CD14-positive monocyte (primary cell): ENCODE measurements at regions not wholly inside any gene's neighbourhood (a gene's known extent, or its start where the extent isn't known, plus 50 kb on each side); places are given as distances from the start of the nearest gene placed in this dataset.

ENCODE experiments used
- DNase-seq, 3 donors: peaks; one replicate each; pipeline ENCODE4 v3.0.0-alpha.2; 2011 to 2022
- H2AFZ ChIP-seq: 2 replicates; pipeline ENCODE4 v1.6.0; 2012; ENCODE audit warnings: mild to moderate bottlenecking, low read depth, low read length, inconsistent platforms; ENCODE audit not compliant: insufficient read depth, poor library complexity, severe bottlenecking
- H3K27ac ChIP-seq, 2 donors: 1 replicate in 1 of 2; 2 replicates in 1 of 2; pipeline ENCODE4 v1.5.1; 2012 to 2013; ENCODE audit warnings: low read length in 2 of 2, control low read depth in 1 of 2, inconsistent platforms in 1 of 2, low read depth in 1 of 2, mild to moderate bottlenecking in 1 of 2
- H3K27me3 ChIP-seq, 2 donors: one replicate each; pipeline versions ENCODE4 v1.6.0 to v1.6.1; 2011 to 2013; ENCODE audit warnings: low read length in 2 of 2; ENCODE audit not compliant: control insufficient read depth in 2 of 2, insufficient read depth in 2 of 2
- H3K36me3 ChIP-seq, 2 donors: replicated peaks in 1 of 2; 1 replicate in 1 of 2; 2 replicates in 1 of 2; pipeline versions ENCODE4 v1.5.1 to v1.6.1; 2012 to 2013; ENCODE audit warnings: low read length in 2 of 2, control low read depth in 1 of 2, inconsistent platforms in 1 of 2, mild to moderate bottlenecking in 1 of 2; ENCODE audit not compliant: insufficient read depth in 2 of 2, control insufficient read depth in 1 of 2
- H3K4me1 ChIP-seq, 2 donors: 1 replicate in 1 of 2; 2 replicates in 1 of 2; pipeline versions ENCODE4 v1.5.1 to v1.6.1; 2012 to 2013; ENCODE audit warnings: low read length in 2 of 2, control low read depth in 1 of 2, inconsistent platforms in 1 of 2, mild to moderate bottlenecking in 1 of 2, moderate library complexity in 1 of 2; ENCODE audit not compliant: insufficient read depth in 2 of 2, control insufficient read depth in 1 of 2
- H3K4me2 ChIP-seq: replicated peaks from 2 replicates; pipeline ENCODE3; 2012; ENCODE audit warnings: low read length, moderate library complexity, mild to moderate bottlenecking; ENCODE audit not compliant: poor library complexity, severe bottlenecking; ENCODE audit errors: extremely low read depth
- H3K4me3 ChIP-seq, 3 experiments: fragments of 200-600 bp in 1 of 3; sonication (generic) in 1 of 3; replicated peaks in 1 of 3; 1 replicate in 2 of 3; 2 replicates in 1 of 3; pipeline ENCODE4 v1.5.1; 2011 to 2013; ENCODE audit warnings: low read length in 3 of 3, mild to moderate bottlenecking in 3 of 3, control low read depth in 2 of 3, low read depth in 2 of 3, inconsistent platforms in 1 of 3, moderate library complexity in 1 of 3
- H3K79me2 ChIP-seq: 2 replicates; pipeline ENCODE4 v1.6.0; 2012; ENCODE audit warnings: mild to moderate bottlenecking, control low read depth, inconsistent platforms, low read length, moderate library complexity; ENCODE audit not compliant: insufficient read depth
- H3K9ac ChIP-seq: 2 replicates; pipeline ENCODE4 v1.6.0; 2017; ENCODE audit warnings: low read length, mild to moderate bottlenecking; ENCODE audit not compliant: insufficient read depth, poor library complexity, severe bottlenecking
- H3K9me3 ChIP-seq, 2 donors: replicated peaks in 1 of 2; 1 replicate in 1 of 2; 2 replicates in 1 of 2; pipeline versions ENCODE4 v1.5.1 to v1.6.1; 2012 to 2013; ENCODE audit warnings: low read length in 2 of 2, control low read depth in 1 of 2; ENCODE audit not compliant: control insufficient read depth in 1 of 2, insufficient read depth in 1 of 2
- H4K20me1 ChIP-seq: 2 replicates; pipeline ENCODE4 v1.6.0; 2012; ENCODE audit warnings: mild to moderate bottlenecking, low read length, control low read depth, moderate library complexity; ENCODE audit not compliant: insufficient read depth
- H3K27ac Mint-ChIP-seq, 7 donors: one replicate each; pipeline ENCODE4 v1.8.0; 2020; ENCODE audit warnings: mild to moderate bottlenecking in 7 of 7, mixed read lengths in 7 of 7, moderate library complexity in 6 of 7, inconsistent platforms in 2 of 7
- H3K27me3 Mint-ChIP-seq, 3 donors: one replicate each; pipeline ENCODE4 v1.8.0; 2021 to 2022; ENCODE audit warnings: low read depth in 3 of 3, mild to moderate bottlenecking in 3 of 3, mixed read lengths in 3 of 3, moderate library complexity in 3 of 3, inconsistent platforms in 1 of 3
- H3K36me3 Mint-ChIP-seq, 2 donors: one replicate each; pipeline ENCODE4 v1.8.0; 2020; ENCODE audit warnings: mixed read lengths in 2 of 2, inconsistent platforms in 1 of 2, mild to moderate bottlenecking in 1 of 2
- H3K4me1 Mint-ChIP-seq: one replicate; pipeline ENCODE4 v1.8.0; 2020; ENCODE audit warnings: mild to moderate bottlenecking, mixed read lengths
- H3K4me3 Mint-ChIP-seq, 2 donors: one replicate each; pipeline ENCODE4 v1.8.0; 2020; ENCODE audit warnings: mild to moderate bottlenecking in 2 of 2, mixed read lengths in 2 of 2, moderate library complexity in 1 of 2
- H3K9me3 Mint-ChIP-seq, 7 donors: one replicate each; pipeline ENCODE4 v1.8.0; 2020 to 2022; ENCODE audit warnings: mixed read lengths in 7 of 7, mild to moderate bottlenecking in 6 of 7, moderate library complexity in 6 of 7, inconsistent platforms in 2 of 7
- CTCF ChIP-seq: fragments of 200-600 bp; IDR thresholded peaks from one replicate; pipeline ENCODE4 v1.8.0; 2022; ENCODE audit warnings: antibody characterized with exemption, mild to moderate bottlenecking
- WGBS: methylation state at CpG from one replicate; pipeline ENCODE4 v1.1.5; 2013; ENCODE audit warnings: missing lambda C conversion rate; ENCODE audit not compliant: insufficient coverage; 5-methylcytosine and 5-hydroxymethylcytosine counted together
- intact Hi-C, 2 donors: fragments of 100-400 bp; cut with micrococcal nuclease; formaldehyde crosslinking; loops; one replicate each; pipeline versions ENCODE4 v1.15.0 to v1.15.1; 2023

DNA sequence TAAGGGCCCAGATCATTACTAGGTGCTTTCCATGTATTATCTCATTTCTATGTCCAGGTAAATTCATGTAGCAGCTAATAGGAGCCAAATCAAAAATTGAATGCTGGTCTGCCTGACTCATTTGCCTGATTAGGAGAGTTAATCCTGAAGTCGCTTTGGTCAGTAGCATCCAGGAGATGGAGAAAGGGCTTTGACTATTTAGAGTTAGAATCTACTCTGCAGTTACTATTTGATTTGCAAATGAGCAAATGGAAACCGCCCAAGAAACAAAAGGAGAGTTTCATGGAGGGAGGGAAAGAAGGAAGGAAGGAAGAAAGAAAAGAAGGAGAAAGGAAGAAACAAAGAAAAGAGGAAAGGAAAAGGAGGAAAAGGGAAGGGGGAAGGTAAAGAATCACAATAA is 539.6 kb upstream of the MMS22L start:
- Mint-ChIP-seq H3K36me3 (no peaks in the 10 kb centered on the region), H3K27me3 (no peaks in the 10 kb centered on the region), H3K4me1 (no peaks in the 10 kb centered on the region), H3K9me3 (peaks cover 0 to 2% (median 0%) of the 10 kb centered on the region in 7 donors), H3K27ac (no peak overlapping the region), H3K4me3 (no peak overlapping the region)
- Histone ChIP-seq H3K27ac (no peak overlapping the region), H2AFZ (no peak overlapping the region), H3K4me3 (no peak overlapping the region), H3K4me2 (no peak overlapping the region), H3K4me1 (no peaks in the 10 kb centered on the region), H3K9ac (no peak overlapping the region), H3K79me2 (no peaks in the 10 kb centered on the region), H3K27me3 (no peaks in the 10 kb centered on the region), H3K9me3 (no peaks in the 10 kb centered on the region), H4K20me1 (no peaks in the 10 kb centered on the region), H3K36me3 (no peaks in the 10 kb centered on the region)
- DNase-seq: no peak
- intact Hi-C loops: no loop called here
- 60% methylated on average over 2 of the region's 2 CpGs for WGBS
- no peak for TF ChIP-seq CTCF

GRCh38 chr6:97841763-97842162 is 558.7 kb upstream of the MMS22L start:
- H4K20me1 ChIP-seq: no peaks in the 10 kb centered on the region
- H2AFZ ChIP-seq: no peak overlapping the region
- 86% methylated on average over 1 of the region's 3 CpGs for WGBS
- no peak overlapping the region for H3K27ac Mint-ChIP-seq
- no peaks in the 10 kb centered on the region for H3K9me3 ChIP-seq
- H3K36me3 Mint-ChIP-seq: no peaks in the 10 kb centered on the region
- no peak overlapping the region for H3K9ac ChIP-seq
- H3K9me3 Mint-ChIP-seq: peaks cover 0 to 2% (median 0%) of the 10 kb centered on the region in 7 donors
- H3K4me1 Mint-ChIP-seq: no peaks in the 10 kb centered on the region
- no peaks in the 10 kb centered on the region for H3K36me3 ChIP-seq
- no peaks in the 10 kb centered on the region for H3K4me1 ChIP-seq
- H3K27ac ChIP-seq: no peak overlapping the region
- H3K79me2 ChIP-seq: no peaks in the 10 kb centered on the region
- H3K27me3 ChIP-seq: no peaks in the 10 kb centered on the region
- H3K27me3 Mint-ChIP-seq: peaks cover 0 to 2% (median 0%) of the 10 kb centered on the region in 3 donors
- H3K4me2 ChIP-seq: no peak overlapping the region
- no peak overlapping the region for H3K4me3 Mint-ChIP-seq
- no peak overlapping the region for H3K4me3 ChIP-seq
- DNase-seq: no peak
- intact Hi-C loops: no loop called here
- TF ChIP-seq CTCF: no peak
